Left ventricle myocardium superior (tissue), 1 donor: ENCODE measurements at regions not wholly inside any gene's neighbourhood (a gene's known extent, or its start where the extent isn't known, plus 50 kb on each side); places are given as distances from the start of the nearest gene placed in this dataset.

Experiments used
- ATAC-seq: fragments of 200-7000 bp; cut with Tn5 transposase; one replicate; pipeline ENCODE4 v1.9.1; 2020; ENCODE audit warnings: mild to moderate bottlenecking, moderate library complexity
- DNase-seq: peaks from one replicate; pipeline ENCODE4 v3.0.0-alpha.2; 2020
- intact Hi-C: fragments of 100-400 bp; cut with micrococcal nuclease; formaldehyde crosslinking; loops from one replicate; pipeline ENCODE4 v1.11.0; 2022
- donor health status: DM: no; HTN: yes; CAD: no; lungs with severe emphysema.

- no peak for DNase-seq
- no peak for ATAC-seq
- intact Hi-C loops: no loop called here
These were observed 178.0 kb downstream of the ZNF281 start for GRCh38 chr1:200231787-200232231.

DNA sequence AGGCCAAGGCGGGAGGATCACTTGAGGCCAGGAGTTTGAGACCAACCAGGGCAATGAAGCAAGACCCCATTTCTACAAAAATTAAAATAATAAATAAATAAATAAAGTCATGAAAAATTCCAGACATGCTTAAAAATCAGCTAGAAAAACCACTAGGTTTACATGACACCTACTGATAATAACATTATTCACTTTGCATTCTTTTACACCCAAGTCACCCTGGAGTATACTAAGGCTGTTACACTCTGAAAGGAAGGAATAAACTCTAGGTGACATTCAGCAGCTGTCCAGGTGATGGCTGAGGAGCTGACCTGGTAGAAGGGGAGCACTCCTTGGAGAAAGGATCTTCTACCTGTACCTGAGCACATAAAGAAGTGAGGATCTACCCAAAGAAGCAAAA is 179.2 kb downstream of the ZNF281 start:
- DNase-seq (no peak), ATAC-seq (no peak)
- intact Hi-C loops: no loop called here

GRCh38 chr1:200228486-200228885 is 181.3 kb downstream of the ZNF281 start:
- intact Hi-C loops: no loop called here
- no peak for DNase-seq
- ATAC-seq: no peak

DNA sequence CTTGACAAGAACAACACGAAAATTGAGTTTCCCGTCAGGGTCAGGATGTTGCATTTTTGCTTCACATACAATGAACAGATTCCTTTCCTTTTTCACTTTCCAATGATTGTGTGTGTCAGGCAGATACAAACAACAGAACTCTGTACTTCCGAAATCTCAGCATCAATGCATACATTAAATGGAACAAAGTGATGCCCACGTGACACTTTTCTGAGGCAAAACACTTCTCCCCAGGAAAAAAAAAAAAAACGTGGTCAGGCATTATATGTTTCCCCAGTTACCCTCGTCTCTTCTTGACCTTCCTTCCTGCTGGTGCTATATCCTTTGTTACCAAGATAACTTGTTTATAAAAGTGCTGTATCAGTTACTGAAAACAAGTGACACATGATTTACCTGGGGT is 181.8 kb downstream of the ZNF281 start:
- DNase-seq (no peak), ATAC-seq (no peak)
- intact Hi-C loops: no loop called here
